ENCODE measurements at regions not wholly inside any gene's neighbourhood (a gene's known extent, or its start where the extent isn't known, plus 50 kb on each side); places are given as distances from the start of the nearest gene placed in this dataset.

GRCh38 chr2:107001964-107002696 lies 116.2 kb upstream of the ST6GAL2 start:
- TF ChIP-seq CTCF (IDR thresholded peaks at IDR 0.05) (no peak), POLR2AphosphoS5 (IDR thresholded peaks at IDR 0.05) (no peak), POLR2A (IDR thresholded peaks at IDR 0.05) (no peak)
